Adrenal gland (tissue), 9 donors: ENCODE measurements at regions not wholly inside any gene's neighbourhood (a gene's known extent, or its start where the extent isn't known, plus 50 kb on each side); places are given as distances from the start of the nearest gene placed in this dataset.

Experiments
- DNase-seq, 7 donors: peaks; one replicate each; pipeline ENCODE4 v3.0.0-alpha.2; 2019 to 2020
- H3K27ac ChIP-seq, 5 donors: fragments of 200-600 bp; sonication (generic) in 4 of 5; 1 replicate in 3 of 5; 2 replicates in 2 of 5; pipeline versions ENCODE4 v1.5.1 to v1.8.0; 2016 to 2020; ENCODE audit warnings: mild to moderate bottlenecking in 1 of 5
- H3K27me3 ChIP-seq: fragments of 200-600 bp; 2 replicates; pipeline ENCODE4 v1.8.0; 2021
- H3K36me3 ChIP-seq, 2 donors: fragments of 200-600 bp; replicated peaks in 1 of 2; 1 replicate in 1 of 2; 2 replicates in 1 of 2; pipeline versions ENCODE4 v1.5.1 to v1.8.0; 2018 to 2022
- H3K4me1 ChIP-seq, 2 donors: fragments of 200-600 bp; replicated peaks in 1 of 2; 1 replicate in 1 of 2; 2 replicates in 1 of 2; pipeline versions ENCODE4 v1.5.1 to v1.8.0; 2018 to 2021
- H3K4me3 ChIP-seq, 4 donors: fragments of 200-600 bp; sonication (generic) in 3 of 4; one replicate each; pipeline ENCODE4 v1.5.1; 2016 to 2018
- H3K9me3 ChIP-seq, 3 donors: fragments of 200-600 bp; sonication (generic) in 1 of 3; replicated peaks in 1 of 3; 1 replicate in 2 of 3; 2 replicates in 1 of 3; pipeline versions ENCODE4 v1.5.1 to v1.8.0; 2016 to 2021
- POLR2A ChIP-seq, 2 donors: fragments of 450-650 bp; IDR thresholded peaks; one replicate each; pipeline ENCODE4 v1.6.1; 2017; ENCODE audit warnings: antibody characterized with exemption in 2 of 2, mild to moderate bottlenecking in 2 of 2, moderate library complexity in 1 of 2
- WGBS, 4 donors: extraction: QIAGEN DNeasy Blood & Tissue Kit in 2 of 4; methylation state at CpG; one replicate each; pipeline versions ENCODE4 v1.1.5 to v1.1.7; 2013 to 2017; 5-methylcytosine and 5-hydroxymethylcytosine counted together
- intact Hi-C, 2 donors: fragments of 100-400 bp; cut with DNase I; formaldehyde crosslinking; loops; one replicate each; pipeline versions ENCODE4 v1.14.1 to v1.15.0; 2022 to 2023
- TF ChIP-seq, protein P1 (sequence below), 6 experiments: fragments of 450-650 bp in 4 of 6; fragments of 200-600 bp in 2 of 6; sonication (generic) in 1 of 6; IDR thresholded peaks; 1 replicate in 5 of 6; 2 replicates in 1 of 6; pipeline versions ENCODE4 v1.5.1 to v1.8.0; 2016 to 2021; ENCODE audit warnings: antibody characterized with exemption in 6 of 6, mild to moderate bottlenecking in 2 of 6, moderate library complexity in 1 of 6
- donor health status: healthy with polysubstance abuse.
- donor health status: Bipolar disorder and iron deficiency.
- donor health status: DM: yes; HTN: yes; CAD: no.
- donor health status: DM: no; HTN: no; CAD: no.
- donor health status: DM: no; HTN: no; CAD: no.

DNA sequence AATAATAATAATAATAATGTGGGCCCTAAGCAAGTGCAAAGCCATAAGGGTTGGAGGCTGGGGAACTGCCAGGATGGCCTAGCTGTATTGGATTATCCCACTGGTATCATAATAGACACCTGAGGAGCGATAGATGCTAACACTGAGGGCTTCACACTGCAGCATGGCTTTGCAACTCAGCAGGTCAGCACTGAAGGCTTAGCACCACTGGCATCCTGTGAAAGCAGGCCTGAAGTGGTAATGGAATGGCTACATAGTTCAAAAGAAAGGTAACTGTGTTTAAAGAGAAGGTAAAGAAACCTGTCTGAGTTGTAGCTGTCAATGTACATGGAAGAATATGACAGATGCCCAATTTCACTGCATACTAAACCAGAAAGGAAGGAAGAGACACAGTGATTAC is 359.0 kb downstream of the OSTF1 start:
- intact Hi-C loops, result no loop called here
- H3K9me3 ChIP-seq, result no peaks in the 10 kb centered on the region
- WGBS, 4 donors, result 89 to 100% (median 92%) methylated on average over 1 of the region's 1 CpG
- TF ChIP-seq, protein P1, sequence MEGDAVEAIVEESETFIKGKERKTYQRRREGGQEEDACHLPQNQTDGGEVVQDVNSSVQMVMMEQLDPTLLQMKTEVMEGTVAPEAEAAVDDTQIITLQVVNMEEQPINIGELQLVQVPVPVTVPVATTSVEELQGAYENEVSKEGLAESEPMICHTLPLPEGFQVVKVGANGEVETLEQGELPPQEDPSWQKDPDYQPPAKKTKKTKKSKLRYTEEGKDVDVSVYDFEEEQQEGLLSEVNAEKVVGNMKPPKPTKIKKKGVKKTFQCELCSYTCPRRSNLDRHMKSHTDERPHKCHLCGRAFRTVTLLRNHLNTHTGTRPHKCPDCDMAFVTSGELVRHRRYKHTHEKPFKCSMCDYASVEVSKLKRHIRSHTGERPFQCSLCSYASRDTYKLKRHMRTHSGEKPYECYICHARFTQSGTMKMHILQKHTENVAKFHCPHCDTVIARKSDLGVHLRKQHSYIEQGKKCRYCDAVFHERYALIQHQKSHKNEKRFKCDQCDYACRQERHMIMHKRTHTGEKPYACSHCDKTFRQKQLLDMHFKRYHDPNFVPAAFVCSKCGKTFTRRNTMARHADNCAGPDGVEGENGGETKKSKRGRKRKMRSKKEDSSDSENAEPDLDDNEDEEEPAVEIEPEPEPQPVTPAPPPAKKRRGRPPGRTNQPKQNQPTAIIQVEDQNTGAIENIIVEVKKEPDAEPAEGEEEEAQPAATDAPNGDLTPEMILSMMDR (IDR thresholded peaks at IDR 0.05), result no peak
- TF ChIP-seq POLR2A (IDR thresholded peaks at IDR 0.05), result no peak
- peaks cover 0 to 19% of the 10 kb centered on the region in 2 donors for H3K4me1 ChIP-seq
- DNase-seq, result no peak
- H3K4me3 ChIP-seq, result no peak overlapping the region
- no peak overlapping the region for H3K27ac ChIP-seq
- H3K36me3 ChIP-seq, result no peaks in the 10 kb centered on the region
- no peaks in the 10 kb centered on the region for H3K27me3 ChIP-seq

DNA sequence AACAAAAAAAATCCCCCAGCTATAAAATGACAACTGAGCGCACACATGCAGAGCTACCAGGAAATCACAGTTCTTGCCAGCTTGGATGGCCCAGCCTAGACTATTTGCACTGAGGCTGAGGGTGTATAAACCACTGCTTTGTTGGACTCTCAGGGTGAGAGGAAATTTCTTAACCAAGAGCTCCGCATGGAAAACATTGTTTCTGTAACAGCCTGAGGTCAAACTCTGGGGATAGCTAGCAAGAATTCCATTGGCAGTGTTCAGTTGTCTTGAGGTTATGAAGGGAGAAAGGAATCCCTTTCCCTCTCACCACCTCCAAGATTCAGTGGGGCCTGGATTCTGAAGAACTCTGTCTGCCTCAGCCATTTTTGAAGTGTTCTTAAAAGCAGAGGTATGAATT is 360.0 kb downstream of the OSTF1 start:
- Histone ChIP-seq H3K36me3 (no peaks in the 10 kb centered on the region), H3K4me3 (no peak overlapping the region), H3K9me3 (no peaks in the 10 kb centered on the region), H3K27ac (no peak overlapping the region), H3K27me3 (no peaks in the 10 kb centered on the region), H3K4me1 (peaks cover 0 to 19% of the 10 kb centered on the region in 2 donors)
- TF ChIP-seq, protein P1 (IDR thresholded peaks at IDR 0.05), result no peak
- intact Hi-C loops, result no loop called here
- 44 to 79% (median 63%) methylated on average over 2 of the region's 2 CpGs for WGBS, 4 donors
- peak in 1 of 7 donors; percentile 17 for DNase-seq

DNA sequence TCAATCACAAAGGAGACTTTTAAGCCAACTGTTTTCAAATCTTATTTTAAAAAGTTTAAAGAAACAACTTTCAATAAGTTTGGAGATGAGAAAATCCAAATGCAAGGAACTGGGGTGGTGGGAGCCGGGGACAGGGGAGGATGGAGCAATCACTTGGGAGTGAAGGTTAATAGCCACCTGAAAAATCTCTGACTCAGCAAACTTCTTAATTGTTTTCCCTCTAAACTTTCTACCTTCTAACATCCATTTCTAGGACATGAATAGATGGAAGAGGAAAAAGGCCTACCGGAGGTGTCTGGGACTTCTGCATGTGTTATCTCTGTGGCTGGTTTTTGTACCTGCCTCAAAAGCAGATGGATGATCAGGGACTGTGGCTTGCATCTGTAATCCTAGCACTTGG is 360.6 kb downstream of the OSTF1 start:
- intact Hi-C loops, result no loop called here
- H3K27ac ChIP-seq, result no peak overlapping the region
- no peak overlapping the region for H3K4me3 ChIP-seq
- H3K9me3 ChIP-seq, result no peaks in the 10 kb centered on the region
- 78 to 91% (median 85%) methylated on average over 2 of the region's 2 CpGs for WGBS, 4 donors
- peaks cover 0 to 19% of the 10 kb centered on the region in 2 donors for H3K4me1 ChIP-seq
- TF ChIP-seq POLR2A (IDR thresholded peaks at IDR 0.05), result no peak
- TF ChIP-seq, protein P1 (IDR thresholded peaks at IDR 0.05), result no peak
- H3K36me3 ChIP-seq, result no peaks in the 10 kb centered on the region
- no peak for DNase-seq
- H3K27me3 ChIP-seq, result no peaks in the 10 kb centered on the region

DNA sequence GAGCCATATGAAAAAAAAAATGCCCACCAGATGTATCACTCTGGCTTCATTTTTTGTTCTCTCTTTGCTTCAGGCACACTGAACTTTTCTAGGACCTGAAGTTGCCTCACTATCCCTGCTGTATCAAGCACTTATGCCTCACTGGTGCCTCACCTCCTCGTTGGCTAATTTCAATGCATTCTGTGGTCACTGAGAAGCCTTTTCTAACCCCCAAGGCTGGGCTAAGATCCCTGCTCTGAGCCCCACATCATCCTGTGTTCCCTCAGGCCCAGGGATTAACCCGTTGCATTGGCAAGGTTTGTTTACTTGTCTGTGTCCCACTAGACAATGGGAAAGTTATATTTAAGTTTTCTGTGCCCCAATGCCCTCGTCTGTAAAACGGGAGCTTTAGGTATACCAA is 362.7 kb downstream of the OSTF1 start:
- WGBS, 4 donors, result 41 to 58% (median 49%) methylated on average over 4 of the region's 4 CpGs
- H3K36me3 ChIP-seq, result no peaks in the 10 kb centered on the region
- peaks cover 0 to 19% of the 10 kb centered on the region in 2 donors for H3K4me1 ChIP-seq
- TF ChIP-seq, protein P1 (IDR thresholded peaks at IDR 0.05), result no peak
- TF ChIP-seq POLR2A (IDR thresholded peaks at IDR 0.05), result no peak
- no peak overlapping the region for H3K27ac ChIP-seq
- DNase-seq, result no peak
- H3K4me3 ChIP-seq, result no peak overlapping the region
- no peaks in the 10 kb centered on the region for H3K9me3 ChIP-seq
- H3K27me3 ChIP-seq, result no peaks in the 10 kb centered on the region
- intact Hi-C loops, result no loop called here
